ENCODE measurements at regions not wholly inside any gene's neighbourhood (a gene's known extent, or its start where the extent isn't known, plus 50 kb on each side); places are given as distances from the start of the nearest gene placed in this dataset.

GRCh38 chr13:26929971-26930730 is 169.6 kb upstream of the GPR12 start:
- DNase-seq, result peak; percentile 87

- DNase-seq, result no peak
These were observed 166.9 kb upstream of the GPR12 start for GRCh38 chr13:26927511-26927910.

GRCh38 chr13:26926371-26926770 is 165.8 kb upstream of the GPR12 start:
- no peak for DNase-seq

- DNase-seq, result no peak
These were observed 163.4 kb upstream of the GPR12 start for GRCh38 chr13:26923824-26924605.

- no peak for DNase-seq
These were observed 161.3 kb upstream of the GPR12 start for GRCh38 chr13:26921918-26922317.

- DNase-seq, result no peak
These were observed 160.2 kb upstream of the GPR12 start for GRCh38 chr13:26920614-26921355.

- DNase-seq, result no peak
These were observed 159.1 kb upstream of the GPR12 start for GRCh38 chr13:26919732-26920131.

GRCh38 chr13:26919311-26919710 is 158.7 kb upstream of the GPR12 start:
- no peak for DNase-seq

- DNase-seq, result peak; percentile 34
These were observed 154.0 kb upstream of the GPR12 start for GRCh38 chr13:26914624-26915023.

GRCh38 chr13:26914148-26914547 is 153.6 kb upstream of the GPR12 start:
- no peak for DNase-seq

GRCh38 chr13:26910754-26911465 is 150.3 kb upstream of the GPR12 start:
- DNase-seq, result no peak

- no peak for DNase-seq
These were observed 148.9 kb upstream of the GPR12 start for GRCh38 chr13:26909477-26909876.

GRCh38 chr13:26908126-26908525 is 147.5 kb upstream of the GPR12 start:
- DNase-seq, result no peak

- DNase-seq, result no peak
These were observed 138.6 kb upstream of the GPR12 start for GRCh38 chr13:26899202-26899601.

GRCh38 chr13:26897706-26898550 is 137.3 kb upstream of the GPR12 start:
- DNase-seq, result no peak

GRCh38 chr13:26896986-26897668 is 136.5 kb upstream of the GPR12 start:
- DNase-seq, result no peak

- DNase-seq, result no peak
These were observed 135.4 kb upstream of the GPR12 start for GRCh38 chr13:26895808-26896466.

- DNase-seq, result no peak
These were observed 134.7 kb upstream of the GPR12 start for GRCh38 chr13:26895081-26895807.

- DNase-seq, result no peak
These were observed 128.0 kb upstream of the GPR12 start for GRCh38 chr13:26888632-26889031.

GRCh38 chr13:26887594-26887993 is 127.0 kb upstream of the GPR12 start:
- no peak for DNase-seq

Measured in NCI-H748 treated with DMSO at 0.1 percent for 48 hours (cell line).